ENCODE measurements at regions not wholly inside any gene's neighbourhood (a gene's known extent, or its start where the extent isn't known, plus 50 kb on each side); places are given as distances from the start of the nearest gene placed in this dataset.

GRCh38 chr7:110568388-110568787, 522.5 kb upstream of the LRRN3 start:
- no peak for TF ChIP-seq CTCF (IDR thresholded peaks at IDR 0.05; ENCODE audit: control insufficient read depth, extremely low read depth, insufficient read depth)
- no peak overlapping the region for H3K4me3 ChIP-seq (ENCODE audit: low read depth, low read length)
- peak; percentile 23 for DNase-seq (ENCODE audit: low read depth)

- no peak for DNase-seq (ENCODE audit: low read depth)
- H3K4me3 ChIP-seq (ENCODE audit: low read depth, low read length): no peak overlapping the region
- TF ChIP-seq CTCF (IDR thresholded peaks at IDR 0.05; ENCODE audit: control insufficient read depth, extremely low read depth, insufficient read depth): no peak
Observed at GRCh38 chr7:110568932-110569331, 522.0 kb upstream of the LRRN3 start.

- H3K4me3 ChIP-seq (ENCODE audit: low read depth, low read length): no peak overlapping the region
- DNase-seq (ENCODE audit: low read depth): no peak
- TF ChIP-seq CTCF (IDR thresholded peaks at IDR 0.05; ENCODE audit: control insufficient read depth, extremely low read depth, insufficient read depth): no peak
Observed at GRCh38 chr7:110569486-110570205, 521.3 kb upstream of the LRRN3 start.

GRCh38 chr7:110573862-110574528, 516.9 kb upstream of the LRRN3 start:
- no peak overlapping the region for H3K4me3 ChIP-seq (ENCODE audit: low read depth, low read length)
- DNase-seq (ENCODE audit: low read depth): no peak
- TF ChIP-seq CTCF (IDR thresholded peaks at IDR 0.05; ENCODE audit: control insufficient read depth, extremely low read depth, insufficient read depth): no peak

- no peak for DNase-seq (ENCODE audit: low read depth)
- H3K4me3 ChIP-seq (ENCODE audit: low read depth, low read length): no peak overlapping the region
- TF ChIP-seq CTCF (IDR thresholded peaks at IDR 0.05; ENCODE audit: control insufficient read depth, extremely low read depth, insufficient read depth): no peak
Observed at GRCh38 chr7:110587294-110587693, 503.6 kb upstream of the LRRN3 start.

- no peak overlapping the region for H3K4me3 ChIP-seq (ENCODE audit: low read depth, low read length)
- TF ChIP-seq CTCF (IDR thresholded peaks at IDR 0.05; ENCODE audit: control insufficient read depth, extremely low read depth, insufficient read depth): 0 out of 2 replicates have a peak, but pooled peaks have one; percentile 23
- no peak for DNase-seq (ENCODE audit: low read depth)
Observed at GRCh38 chr7:110590415-110590814, 500.5 kb upstream of the LRRN3 start.
